NCI-H2029 (cell line): ENCODE measurements at regions not wholly inside any gene's neighbourhood (a gene's known extent, or its start where the extent isn't known, plus 50 kb on each side); places are given as distances from the start of the nearest gene placed in this dataset.

Source experiments
- DNase-seq: peaks from one replicate; lab custom pipeline; 2025; lab: John Stamatoyannopoulos, UW

DNA sequence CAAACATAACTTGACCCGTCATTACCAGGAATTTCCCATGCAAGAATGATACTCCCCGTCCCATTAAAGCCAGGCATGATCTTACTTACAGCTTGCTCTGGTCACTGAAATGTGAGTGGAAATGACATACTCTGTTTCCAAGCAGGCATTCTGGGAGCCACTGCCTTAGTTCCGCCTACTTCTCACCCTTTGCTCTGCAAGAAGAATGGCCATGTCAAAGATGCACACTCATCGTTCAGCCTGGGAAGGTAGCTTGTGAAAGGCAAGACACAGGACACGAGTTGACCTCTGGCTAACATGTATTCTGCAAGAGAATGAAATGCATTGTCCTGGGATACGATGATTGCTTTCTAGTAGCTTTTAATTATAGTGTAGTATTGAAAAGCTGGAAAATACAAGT is 1144.4 kb downstream of the NLGN4X start:
- no peak for DNase-seq

DNA sequence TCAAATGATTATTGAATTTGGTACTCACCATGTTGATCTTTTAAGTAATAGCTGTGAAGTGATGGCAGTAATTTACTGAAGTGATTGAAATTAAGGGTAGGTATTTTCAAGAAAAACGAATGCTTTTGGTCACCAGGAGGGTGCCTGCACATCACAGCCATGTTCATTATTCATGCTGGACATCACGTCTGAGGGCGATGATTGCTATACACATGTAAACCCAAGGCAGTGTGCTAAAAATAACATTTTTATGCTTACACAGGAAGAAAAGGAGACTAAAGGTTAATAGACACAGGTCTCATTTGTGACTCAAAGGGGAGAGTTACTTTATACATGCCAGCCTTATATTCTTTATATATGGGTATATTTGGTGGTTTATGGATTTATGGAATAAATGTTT is 1146.0 kb downstream of the NLGN4X start:
- DNase-seq: no peak

DNA sequence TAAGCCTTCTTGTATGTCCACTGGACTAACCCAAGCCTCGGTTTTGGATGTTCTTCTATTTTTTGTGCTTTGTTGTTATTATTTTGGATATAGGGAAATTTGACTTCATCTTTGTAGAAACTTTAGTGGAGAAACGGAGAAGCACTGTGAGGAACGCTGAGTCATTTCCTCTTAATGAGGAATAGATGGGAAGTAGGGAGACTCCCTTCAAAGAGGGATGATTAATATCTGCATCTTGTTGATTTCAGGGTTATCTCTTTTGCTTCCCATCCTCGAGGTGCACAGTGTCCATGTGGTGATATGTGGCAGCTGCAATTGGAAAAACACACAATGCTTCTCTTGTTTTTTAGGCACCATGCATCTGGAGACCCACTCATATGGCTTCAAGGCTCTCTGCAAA is 1147.9 kb downstream of the NLGN4X start:
- DNase-seq: no peak

DNA sequence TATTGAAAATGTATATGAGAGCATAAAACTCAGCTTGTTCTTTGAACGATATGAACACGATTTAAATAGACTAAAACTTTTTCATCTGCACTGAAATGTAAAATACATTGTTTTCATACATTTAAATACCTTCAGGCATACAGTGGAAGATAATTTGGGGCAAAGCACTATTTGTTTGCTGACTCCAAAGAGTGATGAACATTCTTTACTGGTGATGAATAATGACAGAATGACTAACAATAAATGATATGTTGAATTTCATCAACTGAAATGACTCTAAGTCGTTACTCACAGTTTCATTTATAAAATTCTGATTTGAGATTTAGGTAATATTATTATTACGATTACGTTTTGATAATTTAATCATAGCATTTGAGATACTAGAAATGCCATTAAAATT is 1160.1 kb downstream of the NLGN4X start:
- no peak for DNase-seq

DNA sequence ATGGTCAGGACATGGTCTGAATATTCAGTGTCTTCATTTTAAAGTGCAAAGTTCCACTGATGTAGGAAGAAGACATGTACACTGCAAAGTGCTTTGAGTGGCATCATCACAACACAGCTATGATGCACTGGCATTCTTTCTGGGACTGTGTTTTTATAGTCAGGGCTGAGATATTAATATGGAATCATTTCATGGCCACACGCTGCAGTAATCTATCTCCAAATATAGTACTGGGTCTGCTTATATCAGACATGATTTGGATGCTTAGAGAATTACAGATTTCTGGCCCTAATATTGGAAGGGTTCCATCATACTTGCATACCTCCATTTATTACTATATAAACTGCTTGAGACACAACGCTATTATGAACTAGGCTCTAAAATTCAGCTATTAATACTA is 1170.9 kb downstream of the NLGN4X start:
- DNase-seq: no peak

DNA sequence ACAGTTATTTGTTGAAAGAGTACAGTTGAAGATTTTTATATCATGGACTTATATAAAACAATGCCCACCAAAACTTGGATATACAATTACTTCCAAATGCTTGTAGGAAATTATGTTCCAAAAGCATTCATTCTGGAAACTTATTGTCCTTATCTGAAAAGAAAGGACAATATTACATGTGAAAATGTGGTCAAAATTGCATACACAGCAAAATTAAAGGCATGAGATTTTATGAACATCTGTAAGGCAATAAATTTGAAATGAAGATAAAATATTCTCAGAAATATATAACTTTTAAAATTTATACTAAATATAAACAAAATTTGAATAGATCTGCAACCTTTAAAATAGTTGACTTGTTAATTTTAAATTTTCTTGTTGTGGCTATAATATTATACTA is 1173.8 kb downstream of the NLGN4X start:
- no peak for DNase-seq

DNA sequence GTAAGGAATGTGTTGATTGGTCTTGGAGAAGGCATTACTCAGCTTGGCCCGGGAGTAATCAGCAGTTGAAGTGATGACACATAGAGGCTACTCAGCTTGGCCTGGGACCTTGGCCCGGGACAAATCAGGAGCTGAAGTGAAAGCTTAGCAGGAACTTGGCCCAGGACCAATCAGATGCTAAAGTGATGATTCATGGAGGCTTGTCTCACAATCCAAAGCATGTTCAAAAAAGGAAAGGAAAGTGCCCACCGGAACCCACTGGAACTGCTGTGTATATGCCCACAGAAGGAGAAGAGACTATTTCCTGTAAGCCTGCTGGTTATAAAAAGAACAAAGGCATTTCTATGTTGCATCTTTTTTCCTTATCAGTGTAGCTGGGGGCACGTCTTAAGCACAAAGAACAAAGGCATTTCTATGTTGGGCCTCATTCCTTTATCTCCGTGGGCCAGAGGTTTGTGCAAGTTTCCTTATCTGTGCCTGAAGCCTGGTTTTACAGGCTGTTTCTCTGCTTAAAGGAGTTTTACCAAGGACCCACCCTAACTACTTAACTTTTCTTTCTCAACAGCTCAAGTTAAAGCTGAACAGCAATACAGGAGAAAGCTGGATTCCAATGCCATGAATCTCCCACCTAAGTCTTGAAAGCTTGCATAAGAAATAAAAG is 1176.7 kb downstream of the NLGN4X start:
- DNase-seq: no peak

DNA sequence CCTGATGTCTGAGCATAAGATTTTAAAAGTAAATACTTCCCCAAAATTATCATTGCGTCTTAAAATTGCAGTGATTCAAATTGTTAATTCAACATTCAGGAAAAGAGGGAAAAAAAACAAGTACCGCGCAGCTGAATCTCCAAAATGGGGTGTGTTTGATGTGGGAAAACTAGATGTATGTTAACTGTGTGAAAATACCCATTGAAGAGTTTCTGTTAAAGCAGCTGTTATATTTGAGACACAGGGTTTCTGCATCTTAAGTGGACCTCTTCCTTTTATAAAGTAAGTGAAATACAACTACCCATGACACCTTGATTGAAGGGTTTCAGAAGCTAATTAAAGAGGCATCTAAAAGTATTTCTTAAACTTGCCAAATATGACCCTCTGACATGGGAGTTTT is 1186.1 kb downstream of the NLGN4X start:
- no peak for DNase-seq

DNA sequence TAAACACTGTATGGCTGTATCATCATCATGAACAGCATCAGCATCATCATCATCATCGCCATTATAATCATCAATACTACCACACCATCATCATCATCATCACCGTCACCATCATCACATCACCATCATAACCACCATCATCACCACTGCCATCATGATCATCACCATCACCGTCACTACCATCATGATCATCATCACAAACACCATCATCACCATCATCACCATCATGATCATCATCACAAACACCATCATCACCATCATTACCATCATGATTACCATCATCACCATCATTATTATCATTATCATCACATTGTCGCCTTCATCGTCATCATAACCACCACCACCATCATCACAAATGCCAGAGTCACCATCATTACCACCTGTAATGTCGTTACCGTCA is 1196.9 kb downstream of the NLGN4X start:
- DNase-seq: no peak

DNA sequence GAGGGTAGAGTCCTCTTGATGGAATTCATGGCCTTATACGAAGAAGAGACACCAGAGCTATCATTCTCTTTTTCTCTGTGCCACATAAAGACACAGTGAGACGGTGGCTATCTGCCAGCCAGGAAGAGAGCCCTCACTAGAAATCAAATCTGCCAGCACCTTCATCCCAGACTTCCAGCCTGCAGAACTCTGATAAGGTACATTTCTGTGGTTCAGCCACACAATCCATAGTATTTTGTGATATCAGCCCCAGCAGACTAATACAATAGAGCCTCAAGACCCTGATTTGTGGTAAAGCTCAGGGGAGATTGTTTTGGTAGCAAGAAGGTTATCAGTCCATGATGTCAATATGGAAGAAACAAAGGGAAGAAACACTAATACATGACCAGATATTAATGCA is 1213.2 kb downstream of the NLGN4X start:
- no peak for DNase-seq

DNA sequence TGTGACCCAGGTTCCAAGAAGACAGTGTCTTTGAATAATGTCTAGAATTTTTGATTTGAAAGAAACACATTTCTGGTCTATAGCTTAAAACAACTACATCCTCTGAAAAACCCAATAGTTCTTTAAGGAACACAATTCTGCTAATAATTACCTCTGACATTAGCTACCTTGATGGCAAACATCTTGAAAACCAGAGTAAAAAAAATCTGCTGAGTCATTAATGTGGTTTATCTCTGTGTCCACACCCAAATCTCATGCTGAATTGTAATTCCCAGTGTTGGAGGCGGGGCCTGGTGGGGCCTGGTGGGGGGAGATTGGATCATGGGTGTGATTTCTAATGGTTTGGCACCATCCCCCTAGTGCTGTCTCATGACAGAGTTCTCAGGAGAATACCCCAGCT is 1233.8 kb downstream of the NLGN4X start:
- DNase-seq: no peak

DNA sequence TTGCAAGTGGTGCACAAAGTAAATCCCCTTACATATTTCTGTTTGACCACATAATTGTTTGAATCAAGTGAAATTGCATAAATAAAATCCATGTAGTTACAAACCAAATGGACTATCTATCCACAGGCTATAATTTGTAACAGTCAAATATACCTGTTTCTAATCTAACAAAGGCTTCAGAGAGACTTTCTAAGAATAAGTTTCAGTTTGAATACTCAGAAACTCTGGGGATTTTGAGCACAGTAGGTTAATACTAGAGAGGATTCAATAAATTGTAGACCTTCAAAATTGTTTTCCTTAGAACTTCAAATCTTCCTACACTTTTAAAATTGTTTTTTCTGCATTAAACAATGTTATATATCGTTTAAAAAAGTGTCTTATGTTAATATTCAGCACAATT is 1250.1 kb downstream of the NLGN4X start:
- DNase-seq: no peak

DNA sequence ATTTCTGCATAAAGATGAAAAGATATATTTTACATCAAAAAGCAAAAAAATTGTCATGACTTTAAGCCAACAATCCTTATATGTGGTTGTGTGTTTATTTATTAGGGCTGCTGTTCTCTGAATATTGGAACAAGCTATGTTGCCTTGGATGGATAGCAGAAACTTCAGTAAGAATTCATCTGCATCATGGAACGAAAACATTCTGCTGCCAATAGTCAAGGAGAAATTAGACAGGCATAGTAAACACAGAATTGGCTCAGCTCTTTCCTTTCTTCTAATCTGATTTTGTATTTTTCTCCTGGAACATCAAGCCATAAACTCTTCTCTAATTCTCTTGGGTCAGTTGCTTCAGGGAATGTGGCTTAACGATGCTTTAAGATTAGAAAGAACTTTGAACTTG is 1257.0 kb downstream of the NLGN4X start:
- no peak for DNase-seq

DNA sequence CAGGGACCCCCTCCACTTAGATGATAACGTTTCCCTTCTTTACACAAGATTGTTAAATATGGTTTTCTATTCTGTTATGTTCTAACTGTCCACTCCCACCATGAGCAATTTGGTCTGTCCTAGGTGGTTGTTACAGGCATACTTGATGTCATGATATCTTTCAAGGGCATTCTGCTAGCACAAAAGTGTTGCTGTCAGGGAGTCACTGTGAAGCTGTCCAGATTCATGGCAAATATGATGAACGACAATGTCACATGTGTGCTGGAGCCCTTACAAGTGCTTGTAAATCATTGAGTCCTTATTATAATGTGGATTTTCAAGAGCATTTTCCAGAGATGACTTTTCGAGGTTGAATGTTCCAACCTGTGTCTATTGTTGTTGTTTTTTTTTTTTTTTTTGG is 1250.7 kb upstream of the PRKX start:
- DNase-seq: no peak

DNA sequence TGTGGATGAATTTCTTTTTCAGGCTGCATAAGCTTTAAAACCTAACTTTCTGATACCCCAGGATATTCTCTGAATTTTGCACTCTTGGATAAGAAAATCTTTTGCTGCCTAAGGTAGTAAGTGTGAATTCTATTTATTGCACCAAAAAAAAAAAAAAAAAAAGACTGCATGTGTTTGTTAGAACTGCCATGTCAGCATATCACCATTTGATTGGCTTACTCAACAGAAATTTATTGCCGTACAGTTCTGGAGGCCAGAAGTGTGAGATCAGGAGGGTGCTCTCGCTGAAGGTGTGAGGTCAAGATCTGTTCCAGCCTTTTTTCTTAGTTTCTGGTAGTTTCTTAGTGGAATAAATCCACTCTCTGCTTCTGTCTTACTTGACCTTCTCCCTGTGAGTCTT is 1250.0 kb upstream of the PRKX start:
- DNase-seq: no peak

DNA sequence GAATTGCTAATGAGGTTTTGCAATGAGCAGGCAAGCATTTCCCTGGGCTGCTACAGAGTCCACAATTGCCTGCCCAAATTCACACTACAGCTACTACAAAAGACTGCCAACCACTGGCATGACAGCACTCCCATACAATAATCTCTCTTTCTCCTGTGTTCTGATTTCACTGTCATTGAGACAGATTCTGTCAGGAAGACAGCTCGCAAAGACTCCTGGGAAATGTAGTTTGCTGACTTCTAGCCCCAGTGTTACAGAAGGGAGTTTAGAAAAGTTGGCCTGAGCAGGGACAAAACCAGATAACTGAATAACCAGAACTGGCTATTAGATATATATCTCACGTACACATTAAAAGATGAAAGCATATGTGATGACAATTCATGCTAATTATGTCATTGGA is 1231.3 kb upstream of the PRKX start:
- DNase-seq: no peak

DNA sequence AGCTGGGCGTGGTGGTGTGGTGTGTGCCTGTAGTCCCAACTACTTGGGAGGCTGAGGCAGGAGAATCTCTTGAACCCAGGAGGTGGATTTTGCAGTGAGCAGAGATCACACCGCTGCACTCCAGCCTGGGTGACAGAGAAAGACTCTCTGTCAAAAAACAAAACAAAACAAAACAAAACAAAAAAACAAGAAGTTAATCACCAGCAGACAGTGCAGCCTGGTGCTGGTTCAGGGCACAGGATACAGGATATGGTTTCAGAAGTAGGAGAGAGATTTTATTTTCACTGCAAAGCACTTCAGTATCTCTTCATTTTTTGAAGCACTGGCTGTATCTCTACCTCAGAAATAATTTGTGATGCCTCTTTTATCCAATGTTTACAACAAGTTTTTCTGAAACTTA is 1222.9 kb upstream of the PRKX start:
- DNase-seq: no peak

DNA sequence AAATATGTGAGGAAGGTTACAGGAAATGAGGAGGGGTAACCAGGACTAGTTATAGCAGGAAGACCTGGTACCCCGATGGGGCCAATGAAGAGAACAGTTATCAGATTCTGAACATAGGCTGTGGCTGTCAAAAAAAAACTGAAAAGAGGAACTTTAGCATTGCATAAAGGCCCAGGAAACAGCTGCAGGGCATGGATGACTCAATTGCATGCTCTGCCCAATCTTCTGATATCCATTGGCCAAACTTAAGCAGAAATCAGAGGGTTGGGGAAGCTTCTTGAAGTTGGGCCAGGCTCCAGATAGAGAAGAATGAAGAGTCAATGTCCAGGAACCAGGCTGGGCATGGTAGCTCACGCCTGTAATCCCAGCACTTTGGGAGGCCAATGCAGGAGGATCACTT is 1222.4 kb upstream of the PRKX start:
- DNase-seq: no peak

DNA sequence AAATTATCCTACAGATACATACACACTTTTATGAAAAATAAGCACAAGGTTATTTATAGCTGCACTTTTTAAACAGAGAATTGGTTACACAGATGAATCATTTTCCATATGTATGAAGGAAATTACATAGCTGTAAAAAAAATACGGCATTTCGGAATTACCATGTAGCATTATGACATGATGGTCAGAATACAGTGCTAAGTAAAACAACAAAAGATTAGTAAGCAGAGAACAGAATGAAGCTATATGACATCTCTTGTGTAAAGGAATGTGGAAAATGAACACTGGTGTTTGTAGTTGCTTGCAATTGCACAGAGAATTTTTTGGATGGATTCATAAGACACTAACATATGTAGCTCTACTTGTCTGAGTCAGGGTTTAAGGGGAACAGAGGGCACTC is 1222.0 kb upstream of the PRKX start:
- DNase-seq: no peak

DNA sequence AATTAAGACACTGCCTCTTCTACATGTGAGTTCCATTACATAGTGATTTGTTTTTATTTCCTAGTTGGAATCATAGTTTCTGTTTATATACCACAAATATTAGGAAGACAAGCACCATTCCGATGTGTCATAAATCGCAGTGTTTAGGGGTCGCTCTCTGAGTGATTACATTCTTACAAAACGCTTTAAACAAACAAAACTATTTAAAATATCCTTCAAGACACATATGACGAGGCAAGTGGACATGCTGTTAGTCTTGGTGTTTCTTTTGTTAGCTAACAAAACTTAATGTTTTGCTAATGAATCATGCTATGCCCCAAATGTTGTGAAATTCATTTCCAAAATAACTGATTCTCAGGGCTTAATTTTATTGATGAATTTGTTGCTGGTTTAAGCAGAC is 1219.3 kb upstream of the PRKX start:
- DNase-seq: no peak

DNA sequence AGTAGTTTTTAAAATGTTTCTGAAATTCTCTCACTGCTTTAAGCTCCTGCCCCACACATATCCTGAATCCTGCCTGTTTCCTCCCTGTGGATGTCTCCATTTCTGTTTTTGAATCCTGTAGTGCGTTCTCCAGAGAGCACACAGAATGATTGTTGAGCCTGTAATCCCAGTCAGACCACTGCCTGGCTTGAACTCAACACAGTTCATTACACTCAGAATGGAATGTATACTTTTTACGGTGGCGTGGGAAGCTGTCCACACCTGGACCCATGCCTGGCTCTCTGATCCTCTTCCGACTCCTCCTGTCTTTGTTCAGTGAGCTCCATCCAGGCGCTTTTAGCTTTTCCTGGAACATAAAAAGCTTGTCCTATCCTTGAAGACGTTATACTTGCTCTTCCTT is 1217.0 kb upstream of the PRKX start:
- DNase-seq: no peak

DNA sequence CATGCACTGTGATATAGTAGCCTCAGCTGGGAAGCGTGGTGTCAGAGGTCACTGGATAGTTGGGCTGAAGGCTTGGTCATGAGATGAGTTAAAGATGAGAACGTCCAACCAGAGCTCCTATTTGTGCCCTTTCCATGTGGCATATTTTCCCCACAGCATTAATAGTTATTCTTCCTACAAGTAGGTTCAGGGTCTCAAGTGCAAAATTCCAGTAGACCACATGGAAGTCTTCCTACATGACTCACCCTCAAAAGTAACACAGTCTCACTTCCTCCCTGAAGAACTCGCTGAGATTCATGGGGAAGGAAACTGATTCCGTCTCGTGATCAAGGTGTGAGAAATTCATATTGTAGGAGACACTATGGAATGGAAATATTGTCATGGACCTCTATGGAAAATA is 1212.5 kb upstream of the PRKX start:
- DNase-seq: no peak

DNA sequence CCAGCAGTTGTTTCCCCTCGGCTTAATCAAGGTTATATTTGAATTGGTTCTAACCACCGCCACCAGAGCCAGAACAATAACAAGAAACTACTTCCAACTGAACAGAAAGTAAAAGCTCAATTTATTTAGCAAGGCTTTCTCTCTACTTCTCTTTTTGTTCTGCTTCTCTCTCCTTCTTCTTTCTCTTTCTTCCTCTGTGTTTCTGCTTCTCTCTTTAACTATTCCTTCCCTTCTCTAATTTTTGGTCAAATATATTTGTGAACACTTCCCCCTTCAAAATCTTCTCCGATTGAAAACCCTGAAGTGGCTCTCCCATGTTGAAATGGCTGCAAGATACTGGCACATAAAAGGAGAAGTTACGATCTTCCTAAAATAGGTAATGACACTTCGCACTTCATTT is 1195.9 kb upstream of the PRKX start:
- no peak for DNase-seq

DNA sequence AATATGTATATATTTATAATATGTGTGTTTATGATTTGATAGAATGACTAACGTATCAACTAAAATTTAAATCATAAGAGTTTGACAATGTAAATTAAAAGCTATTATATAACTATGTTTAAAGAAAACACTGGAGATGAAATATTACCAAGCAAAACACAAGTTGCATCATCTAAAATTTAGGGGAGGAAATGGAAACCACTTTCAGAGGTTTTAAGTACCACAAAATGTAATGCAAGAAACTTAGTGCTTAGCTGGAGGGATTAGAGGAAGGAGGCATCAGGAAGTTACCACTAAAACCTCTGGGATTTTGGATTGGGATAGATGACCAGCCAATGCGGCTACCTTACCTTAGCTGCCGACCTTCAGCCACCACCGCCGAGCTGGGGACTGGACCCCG is 1192.1 kb upstream of the PRKX start:
- DNase-seq: no peak

DNA sequence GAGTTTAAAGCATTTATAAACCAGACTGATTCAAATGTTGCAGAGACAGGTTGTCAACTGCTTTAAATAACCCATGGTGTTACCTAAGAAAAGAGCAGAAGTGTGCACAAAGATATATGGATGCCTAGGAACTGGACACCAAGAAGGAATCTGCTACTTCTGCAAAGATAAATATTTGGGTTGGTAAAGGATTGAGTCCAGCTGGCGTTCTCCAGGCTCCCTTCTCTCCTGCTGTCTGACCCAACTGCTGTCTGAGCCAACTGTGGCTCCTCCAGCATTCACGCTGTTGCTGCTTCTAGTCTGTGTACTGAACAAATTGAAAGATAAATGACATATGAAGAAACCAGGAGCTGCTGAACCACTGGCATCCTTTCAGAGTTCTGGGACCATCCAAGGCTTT is 1167.8 kb upstream of the PRKX start:
- no peak for DNase-seq
